Neural progenitor cell (in vitro differentiated cells): ENCODE measurements at regions not wholly inside any gene's neighbourhood (a gene's known extent, or its start where the extent isn't known, plus 50 kb on each side); places are given as distances from the start of the nearest gene placed in this dataset.
A peak's percentile ranks its signal among the peaks of the same experiment; 100 is the strongest.

Experiments
- DNase-seq: peaks from one replicate; pipeline ENCODE4 v3.0.0-alpha.2; 2016; ENCODE audit warnings: low spot score
- H2AFZ ChIP-seq: fragments of 200-600 bp; sonication (generic); replicated peaks from 2 replicates; pipeline ENCODE4 v1.6.1; 2016; ENCODE audit warnings: antibody characterized with exemption
- H3F3A ChIP-seq: fragments of 200-600 bp; sonication (generic); 2 replicates; pipeline ENCODE4 v1.6.1; 2016; ENCODE audit warnings: antibody characterized with exemption, low read depth
- H3K27ac ChIP-seq: fragments of 200-600 bp; sonication (generic); 2 replicates; pipeline ENCODE4 v1.5.1; 2016; ENCODE audit warnings: mild to moderate bottlenecking
- H3K27me3 ChIP-seq: fragments of 200-600 bp; sonication (generic); 2 replicates; pipeline ENCODE4 v1.6.1; 2016; ENCODE audit warnings: mild to moderate bottlenecking, moderate library complexity
- H3K36me3 ChIP-seq: fragments of 200-600 bp; sonication (generic); 2 replicates; pipeline ENCODE4 v1.5.1; 2016
- H3K4me1 ChIP-seq: fragments of 200-600 bp; sonication (generic); 2 replicates; pipeline ENCODE4 v1.6.1; 2016; ENCODE audit warnings: mixed run types
- H3K4me2 ChIP-seq: fragments of 200-600 bp; sonication (generic); 2 replicates; pipeline ENCODE4 v1.6.1; 2016
- H3K4me3 ChIP-seq: fragments of 200-600 bp; sonication (generic); 2 replicates; pipeline ENCODE4 v1.5.1; 2016
- H3K79me2 ChIP-seq: fragments of 200-600 bp; sonication (generic); 2 replicates; pipeline ENCODE4 v1.6.1; 2016; ENCODE audit warnings: low read depth
- H3K9ac ChIP-seq: fragments of 200-600 bp; sonication (generic); 2 replicates; pipeline ENCODE4 v1.6.1; 2016
- H3K9me3 ChIP-seq: fragments of 200-600 bp; sonication (generic); 2 replicates; pipeline ENCODE4 v1.5.1; 2016; ENCODE audit warnings: low read depth
- H4K20me1 ChIP-seq: fragments of 200-600 bp; sonication (generic); 2 replicates; pipeline ENCODE4 v1.6.1; 2016; ENCODE audit warnings: low read depth
- H3K27ac Mint-ChIP-seq: 3 replicates; pipeline ENCODE4 v1.8.0; 2021; ENCODE audit warnings: mixed read lengths
- H3K27me3 Mint-ChIP-seq: 2 replicates; pipeline ENCODE4 v1.8.0; 2022; ENCODE audit warnings: low read depth, mild to moderate bottlenecking, inconsistent platforms, moderate library complexity, mixed read lengths; ENCODE audit not compliant: insufficient read depth
- H3K36me3 Mint-ChIP-seq: 3 replicates; pipeline ENCODE4 v1.8.0; 2021; ENCODE audit warnings: mixed read lengths
- H3K4me1 Mint-ChIP-seq: 3 replicates; pipeline ENCODE4 v1.8.0; 2021; ENCODE audit warnings: mixed read lengths
- H3K4me3 Mint-ChIP-seq: 3 replicates; pipeline ENCODE4 v1.8.0; 2021; ENCODE audit warnings: mild to moderate bottlenecking, moderate library complexity, mixed read lengths
- H3K9me3 Mint-ChIP-seq: 3 replicates; pipeline ENCODE4 v1.8.0; 2020; ENCODE audit warnings: mixed read lengths
- EZH2 ChIP-seq: fragments of 200-600 bp; sonication (generic); IDR thresholded peaks from 2 replicates; pipeline ENCODE4 v1.6.1; 2017; ENCODE audit warnings: antibody characterized with exemption, mild to moderate bottlenecking, moderate library complexity
- EZH2phosphoT487 ChIP-seq: fragments of 200-600 bp; sonication (generic); IDR thresholded peaks from 2 replicates; pipeline ENCODE4 v1.6.1; 2017; ENCODE audit warnings: antibody characterized with exemption
- TF ChIP-seq, protein P1 (sequence below): fragments of 200-600 bp; sonication (generic); IDR thresholded peaks from 2 replicates; pipeline ENCODE4 v1.5.1; 2017; ENCODE audit warnings: antibody characterized with exemption, mild to moderate bottlenecking

DNA sequence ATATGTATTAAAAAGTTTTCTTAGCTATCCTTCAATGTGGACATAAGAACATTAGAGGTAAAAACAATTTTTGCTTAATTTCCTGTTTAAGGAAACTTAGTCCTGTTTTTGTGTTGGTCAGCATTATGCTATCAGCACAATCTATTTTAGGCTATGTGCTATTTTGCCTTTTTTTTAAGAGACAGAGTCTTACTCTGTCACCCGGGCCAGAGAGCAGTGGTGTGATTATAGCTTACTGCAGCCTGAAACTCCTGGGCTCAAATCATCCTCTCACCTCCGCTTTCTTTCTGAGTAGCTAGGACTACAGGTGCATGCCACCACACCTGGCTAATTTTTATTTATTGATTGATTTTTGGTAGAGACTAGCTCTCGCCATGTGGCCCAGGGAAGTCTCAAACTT lies 199.1 kb upstream of the TMPRSS15 start:
- Histone ChIP-seq H3K27ac (no peak overlapping the region), H3K36me3 (no peaks in the 10 kb centered on the region), H2AFZ (no peak overlapping the region), H3K4me3 (no peak overlapping the region), H3K4me2 (no peak overlapping the region), H3K4me1 (no peaks in the 10 kb centered on the region), H3K27me3 (no peaks in the 10 kb centered on the region), H4K20me1 (no peaks in the 10 kb centered on the region), H3K9ac (no peak overlapping the region), H3F3A (no peaks in the 10 kb centered on the region), H3K79me2 (no peaks in the 10 kb centered on the region), H3K9me3 (no peaks in the 10 kb centered on the region)
- Mint-ChIP-seq H3K27me3 (peaks cover 2% of the 10 kb centered on the region), H3K36me3 (no peaks in the 10 kb centered on the region), H3K27ac (no peak overlapping the region), H3K4me1 (peaks cover 4% of the 10 kb centered on the region), H3K4me3 (no peak overlapping the region), H3K9me3 (peaks cover 6% of the 10 kb centered on the region)
- TF ChIP-seq EZH2phosphoT487 (no peak), EZH2 (no peak)
- TF ChIP-seq, protein P1, sequence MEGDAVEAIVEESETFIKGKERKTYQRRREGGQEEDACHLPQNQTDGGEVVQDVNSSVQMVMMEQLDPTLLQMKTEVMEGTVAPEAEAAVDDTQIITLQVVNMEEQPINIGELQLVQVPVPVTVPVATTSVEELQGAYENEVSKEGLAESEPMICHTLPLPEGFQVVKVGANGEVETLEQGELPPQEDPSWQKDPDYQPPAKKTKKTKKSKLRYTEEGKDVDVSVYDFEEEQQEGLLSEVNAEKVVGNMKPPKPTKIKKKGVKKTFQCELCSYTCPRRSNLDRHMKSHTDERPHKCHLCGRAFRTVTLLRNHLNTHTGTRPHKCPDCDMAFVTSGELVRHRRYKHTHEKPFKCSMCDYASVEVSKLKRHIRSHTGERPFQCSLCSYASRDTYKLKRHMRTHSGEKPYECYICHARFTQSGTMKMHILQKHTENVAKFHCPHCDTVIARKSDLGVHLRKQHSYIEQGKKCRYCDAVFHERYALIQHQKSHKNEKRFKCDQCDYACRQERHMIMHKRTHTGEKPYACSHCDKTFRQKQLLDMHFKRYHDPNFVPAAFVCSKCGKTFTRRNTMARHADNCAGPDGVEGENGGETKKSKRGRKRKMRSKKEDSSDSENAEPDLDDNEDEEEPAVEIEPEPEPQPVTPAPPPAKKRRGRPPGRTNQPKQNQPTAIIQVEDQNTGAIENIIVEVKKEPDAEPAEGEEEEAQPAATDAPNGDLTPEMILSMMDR = no peak
- no peak for DNase-seq

DNA sequence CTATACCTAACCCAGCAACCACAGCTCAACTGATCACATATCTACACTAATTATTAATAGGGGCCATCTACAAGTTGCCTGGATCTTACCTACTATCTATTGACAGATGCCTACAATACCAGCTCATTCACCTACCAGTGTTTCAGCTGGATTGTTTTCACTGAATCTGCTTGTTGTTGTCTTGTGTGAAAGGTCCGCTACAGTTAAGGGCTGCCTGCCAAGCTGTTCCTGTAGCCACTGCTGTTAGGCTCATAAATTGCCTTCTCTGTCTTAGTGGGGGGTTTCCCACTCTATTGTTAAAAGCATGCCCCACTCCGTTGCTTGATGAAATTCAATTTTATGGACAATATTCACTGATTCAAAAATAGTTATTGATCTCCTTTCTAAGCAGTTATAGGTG lies 199.7 kb upstream of the TMPRSS15 start:
- Histone ChIP-seq H3K9me3 (no peaks in the 10 kb centered on the region), H3K79me2 (no peaks in the 10 kb centered on the region), H3K4me2 (no peak overlapping the region), H3K4me1 (no peaks in the 10 kb centered on the region), H2AFZ (peak overlapping the region; percentile 8), H3F3A (no peaks in the 10 kb centered on the region), H4K20me1 (no peaks in the 10 kb centered on the region), H3K4me3 (no peak overlapping the region), H3K9ac (no peak overlapping the region), H3K27me3 (no peaks in the 10 kb centered on the region), H3K27ac (no peak overlapping the region), H3K36me3 (no peaks in the 10 kb centered on the region)
- no peak for DNase-seq
- Mint-ChIP-seq H3K9me3 (peaks cover 3% of the 10 kb centered on the region), H3K27me3 (peaks cover 2% of the 10 kb centered on the region), H3K27ac (no peak overlapping the region), H3K36me3 (no peaks in the 10 kb centered on the region), H3K4me3 (no peak overlapping the region), H3K4me1 (peaks cover 4% of the 10 kb centered on the region)
- TF ChIP-seq, protein P1 = no peak
- TF ChIP-seq EZH2 (no peak), EZH2phosphoT487 (no peak)

DNA sequence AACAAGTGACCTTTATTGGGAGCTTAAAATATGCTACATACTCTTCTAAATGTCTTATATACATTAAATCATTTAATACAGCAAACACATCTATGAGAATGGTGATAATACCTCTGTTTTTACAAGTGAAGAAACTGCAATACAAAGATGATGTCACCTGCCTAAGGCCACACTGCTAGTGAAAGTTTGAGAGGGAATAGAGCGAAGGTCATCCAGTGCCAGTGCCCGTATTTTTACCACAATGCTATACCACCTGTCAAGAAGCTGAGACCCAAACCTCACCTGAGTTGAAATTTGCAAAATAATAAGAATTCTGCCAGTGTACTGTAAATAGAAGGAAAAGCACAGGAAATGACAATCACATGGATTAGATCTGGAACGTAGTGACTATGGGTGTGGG lies 200.4 kb upstream of the TMPRSS15 start:
- no peaks in the 10 kb centered on the region for H3K4me1 ChIP-seq
- H3K9ac ChIP-seq = no peak overlapping the region
- no peaks in the 10 kb centered on the region for H3K27me3 ChIP-seq
- DNase-seq = no peak
- H2AFZ ChIP-seq = no peak overlapping the region
- H3K79me2 ChIP-seq = no peaks in the 10 kb centered on the region
- no peaks in the 10 kb centered on the region for H3K9me3 ChIP-seq
- Mint-ChIP-seq H3K36me3 (no peaks in the 10 kb centered on the region), H3K27ac (no peak overlapping the region), H3K4me1 (peaks cover 4% of the 10 kb centered on the region), H3K27me3 (peaks cover 2% of the 10 kb centered on the region), H3K4me3 (no peak overlapping the region), H3K9me3 (no peaks in the 10 kb centered on the region)
- H3K36me3 ChIP-seq = no peaks in the 10 kb centered on the region
- H3F3A ChIP-seq = no peaks in the 10 kb centered on the region
- no peak overlapping the region for H3K4me2 ChIP-seq
- no peak overlapping the region for H3K4me3 ChIP-seq
- no peaks in the 10 kb centered on the region for H4K20me1 ChIP-seq
- TF ChIP-seq, protein P1 = no peak
- no peak for TF ChIP-seq EZH2
- TF ChIP-seq EZH2phosphoT487 = no peak
- no peak overlapping the region for H3K27ac ChIP-seq

DNA sequence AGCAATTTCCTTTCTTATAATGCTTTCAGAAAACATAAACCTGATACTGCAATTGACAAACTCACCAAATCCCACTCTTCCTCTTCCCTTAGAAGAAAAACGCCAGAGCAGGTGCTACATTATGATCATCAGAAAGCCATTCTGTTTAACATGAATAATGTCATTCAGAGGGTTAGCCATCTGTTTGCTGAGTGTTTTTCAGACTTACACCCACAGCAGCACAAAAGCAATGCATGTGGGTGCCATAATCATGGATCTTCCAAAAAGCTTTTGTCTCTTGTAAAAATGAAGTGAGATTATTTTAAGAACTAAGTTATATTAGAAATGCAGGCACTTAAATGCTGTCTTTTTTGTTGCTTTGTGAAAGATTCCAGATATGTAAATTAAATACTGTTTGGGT lies 204.6 kb upstream of the TMPRSS15 start:
- Histone ChIP-seq H4K20me1 (no peaks in the 10 kb centered on the region), H3K27me3 (no peaks in the 10 kb centered on the region), H3K27ac (no peak overlapping the region), H3F3A (no peaks in the 10 kb centered on the region), H3K4me2 (no peak overlapping the region), H3K9me3 (no peaks in the 10 kb centered on the region), H3K4me3 (no peak overlapping the region), H3K36me3 (no peaks in the 10 kb centered on the region), H3K79me2 (no peaks in the 10 kb centered on the region), H3K4me1 (no peaks in the 10 kb centered on the region), H2AFZ (no peak overlapping the region), H3K9ac (no peak overlapping the region)
- no peak overlapping the region for H3K4me3 Mint-ChIP-seq
- no peak overlapping the region for H3K27ac Mint-ChIP-seq
- no peaks in the 10 kb centered on the region for H3K9me3 Mint-ChIP-seq
- H3K36me3 Mint-ChIP-seq = no peaks in the 10 kb centered on the region
- TF ChIP-seq, protein P1 = no peak
- no peak for TF ChIP-seq EZH2phosphoT487
- TF ChIP-seq EZH2 = no peak
- H3K27me3 Mint-ChIP-seq = no peaks in the 10 kb centered on the region
- no peak for DNase-seq
- H3K4me1 Mint-ChIP-seq = peaks cover 7% of the 10 kb centered on the region
